Hepatocyte (in vitro differentiated cells): ENCODE measurements at regions not wholly inside any gene's neighbourhood (a gene's known extent, or its start where the extent isn't known, plus 50 kb on each side); places are given as distances from the start of the nearest gene placed in this dataset.

Experiments
- CTCF ChIP-seq: fragments of 200-600 bp; sonication (generic); IDR thresholded peaks from 2 replicates; pipeline ENCODE4 v1.5.1; 2016; ENCODE audit warnings: antibody characterized with exemption, mild to moderate bottlenecking; ENCODE audit not compliant: poor library complexity
- EZH2 ChIP-seq: fragments of 200-600 bp; sonication (generic); IDR thresholded peaks from 2 replicates; pipeline ENCODE4 v1.6.1; 2016; ENCODE audit warnings: antibody characterized with exemption, mild to moderate bottlenecking, borderline replicate concordance

GRCh38 chr2:14273650-14274049 lies 358.9 kb upstream of the LRATD1 start:
- TF ChIP-seq CTCF (no peak), EZH2 (no peak)
